ENCODE measurements at regions not wholly inside any gene's neighbourhood (a gene's known extent, or its start where the extent isn't known, plus 50 kb on each side); places are given as distances from the start of the nearest gene placed in this dataset.

- TF ChIP-seq, protein P1, sequence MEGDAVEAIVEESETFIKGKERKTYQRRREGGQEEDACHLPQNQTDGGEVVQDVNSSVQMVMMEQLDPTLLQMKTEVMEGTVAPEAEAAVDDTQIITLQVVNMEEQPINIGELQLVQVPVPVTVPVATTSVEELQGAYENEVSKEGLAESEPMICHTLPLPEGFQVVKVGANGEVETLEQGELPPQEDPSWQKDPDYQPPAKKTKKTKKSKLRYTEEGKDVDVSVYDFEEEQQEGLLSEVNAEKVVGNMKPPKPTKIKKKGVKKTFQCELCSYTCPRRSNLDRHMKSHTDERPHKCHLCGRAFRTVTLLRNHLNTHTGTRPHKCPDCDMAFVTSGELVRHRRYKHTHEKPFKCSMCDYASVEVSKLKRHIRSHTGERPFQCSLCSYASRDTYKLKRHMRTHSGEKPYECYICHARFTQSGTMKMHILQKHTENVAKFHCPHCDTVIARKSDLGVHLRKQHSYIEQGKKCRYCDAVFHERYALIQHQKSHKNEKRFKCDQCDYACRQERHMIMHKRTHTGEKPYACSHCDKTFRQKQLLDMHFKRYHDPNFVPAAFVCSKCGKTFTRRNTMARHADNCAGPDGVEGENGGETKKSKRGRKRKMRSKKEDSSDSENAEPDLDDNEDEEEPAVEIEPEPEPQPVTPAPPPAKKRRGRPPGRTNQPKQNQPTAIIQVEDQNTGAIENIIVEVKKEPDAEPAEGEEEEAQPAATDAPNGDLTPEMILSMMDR (IDR thresholded peaks at IDR 0.05) = no peak
- no peak for TF ChIP-seq POLR2A (IDR thresholded peaks at IDR 0.05)
Measured at GRCh38 chr2:215550331-215550730, 114.5 kb upstream of the FN1 start.

Data from right lobe of liver (tissue), 4 donors.